ENCODE measurements at regions not wholly inside any gene's neighbourhood (a gene's known extent, or its start where the extent isn't known, plus 50 kb on each side); places are given as distances from the start of the nearest gene placed in this dataset.

DNA sequence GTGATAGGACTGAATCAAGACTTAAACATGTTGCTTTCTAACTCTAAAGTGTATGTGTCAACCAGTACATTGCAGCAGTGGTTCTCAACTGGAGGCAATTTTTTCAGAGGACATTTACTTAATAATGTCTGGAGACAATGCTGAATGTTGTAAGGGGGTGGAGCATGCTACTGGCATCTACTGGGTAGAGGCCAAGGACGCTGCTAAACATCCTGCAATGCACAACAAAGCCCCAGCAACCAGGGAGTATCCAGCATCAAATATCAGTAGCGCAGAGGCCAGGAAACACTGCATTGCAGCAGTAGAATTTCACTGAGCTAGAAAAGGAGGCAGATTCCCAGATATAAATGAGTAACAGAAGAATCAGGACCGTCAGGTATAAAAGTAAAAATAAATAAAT lies 79.8 kb upstream of the GRM7 start:
- no peaks in the 10 kb centered on the region for H3K9me2 ChIP-seq (ENCODE audit: insufficient read depth, low read length)
- H3F3A ChIP-seq (ENCODE audit: insufficient read depth, low read length, poor library complexity, severe bottlenecking), result no peaks in the 10 kb centered on the region
- no peak overlapping the region for H3K4me3 ChIP-seq (ENCODE audit: low read length)
- H3K27ac ChIP-seq (ENCODE audit: low read length), result no peak overlapping the region
- H2AFZ ChIP-seq (ENCODE audit: low read depth, low read length), result no peak overlapping the region
- no peaks in the 10 kb centered on the region for H3K79me2 ChIP-seq (replicated peaks; ENCODE audit: insufficient read depth, low read length)
- TF ChIP-seq RAD21 (conservative IDR thresholded peaks at IDR 0.05) (no peak), TAF1 (IDR thresholded peaks at IDR 0.05; ENCODE audit: low read depth) (no peak), CTCF (IDR thresholded peaks at IDR 0.05; ENCODE audit: poor library complexity, severe bottlenecking) (no peak), EP300 (conservative IDR thresholded peaks at IDR 0.05; ENCODE audit: poor library complexity, severe bottlenecking) (no peak)
- TF ChIP-seq, protein P1, sequence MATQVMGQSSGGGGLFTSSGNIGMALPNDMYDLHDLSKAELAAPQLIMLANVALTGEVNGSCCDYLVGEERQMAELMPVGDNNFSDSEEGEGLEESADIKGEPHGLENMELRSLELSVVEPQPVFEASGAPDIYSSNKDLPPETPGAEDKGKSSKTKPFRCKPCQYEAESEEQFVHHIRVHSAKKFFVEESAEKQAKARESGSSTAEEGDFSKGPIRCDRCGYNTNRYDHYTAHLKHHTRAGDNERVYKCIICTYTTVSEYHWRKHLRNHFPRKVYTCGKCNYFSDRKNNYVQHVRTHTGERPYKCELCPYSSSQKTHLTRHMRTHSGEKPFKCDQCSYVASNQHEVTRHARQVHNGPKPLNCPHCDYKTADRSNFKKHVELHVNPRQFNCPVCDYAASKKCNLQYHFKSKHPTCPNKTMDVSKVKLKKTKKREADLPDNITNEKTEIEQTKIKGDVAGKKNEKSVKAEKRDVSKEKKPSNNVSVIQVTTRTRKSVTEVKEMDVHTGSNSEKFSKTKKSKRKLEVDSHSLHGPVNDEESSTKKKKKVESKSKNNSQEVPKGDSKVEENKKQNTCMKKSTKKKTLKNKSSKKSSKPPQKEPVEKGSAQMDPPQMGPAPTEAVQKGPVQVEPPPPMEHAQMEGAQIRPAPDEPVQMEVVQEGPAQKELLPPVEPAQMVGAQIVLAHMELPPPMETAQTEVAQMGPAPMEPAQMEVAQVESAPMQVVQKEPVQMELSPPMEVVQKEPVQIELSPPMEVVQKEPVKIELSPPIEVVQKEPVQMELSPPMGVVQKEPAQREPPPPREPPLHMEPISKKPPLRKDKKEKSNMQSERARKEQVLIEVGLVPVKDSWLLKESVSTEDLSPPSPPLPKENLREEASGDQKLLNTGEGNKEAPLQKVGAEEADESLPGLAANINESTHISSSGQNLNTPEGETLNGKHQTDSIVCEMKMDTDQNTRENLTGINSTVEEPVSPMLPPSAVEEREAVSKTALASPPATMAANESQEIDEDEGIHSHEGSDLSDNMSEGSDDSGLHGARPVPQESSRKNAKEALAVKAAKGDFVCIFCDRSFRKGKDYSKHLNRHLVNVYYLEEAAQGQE (IDR thresholded peaks at IDR 0.05; ENCODE audit: borderline replicate concordance), result no peak
- H3K9ac ChIP-seq (ENCODE audit: low read length), result no peak overlapping the region
- no peaks in the 10 kb centered on the region for H4K20me1 ChIP-seq (ENCODE audit: insufficient read depth)
- no peaks in the 10 kb centered on the region for H3K36me3 ChIP-seq (ENCODE audit: insufficient read depth, low read length)
- no peak overlapping the region for H3K4me2 ChIP-seq (ENCODE audit: low read length)
- H3K9me3 ChIP-seq (ENCODE audit: low read length), result no peaks in the 10 kb centered on the region
- H3K27me3 ChIP-seq (ENCODE audit: insufficient read depth, low read depth, low read length), result no peaks in the 10 kb centered on the region

GRCh38 chr3:6785726-6786125 lies 75.2 kb upstream of the GRM7 start:
- Histone ChIP-seq H4K20me1 (ENCODE audit: insufficient read depth) (no peaks in the 10 kb centered on the region), H3K4me3 (ENCODE audit: low read length) (no peak overlapping the region), H3K79me2 (replicated peaks; ENCODE audit: insufficient read depth, low read length) (no peaks in the 10 kb centered on the region), H3K9me3 (ENCODE audit: low read length) (no peaks in the 10 kb centered on the region), H3K36me3 (ENCODE audit: insufficient read depth, low read length) (no peaks in the 10 kb centered on the region), H3K9ac (ENCODE audit: low read length) (no peak overlapping the region), H3K27me3 (ENCODE audit: insufficient read depth, low read depth, low read length) (no peaks in the 10 kb centered on the region), H3K9me2 (ENCODE audit: insufficient read depth, low read length) (no peaks in the 10 kb centered on the region), H3K27ac (ENCODE audit: low read length) (no peak overlapping the region), H3F3A (ENCODE audit: insufficient read depth, low read length, poor library complexity, severe bottlenecking) (no peaks in the 10 kb centered on the region), H3K4me2 (ENCODE audit: low read length) (no peak overlapping the region), H2AFZ (ENCODE audit: low read depth, low read length) (no peak overlapping the region)
- TF ChIP-seq, protein P1 (IDR thresholded peaks at IDR 0.05; ENCODE audit: borderline replicate concordance), result no peak
- TF ChIP-seq RAD21 (conservative IDR thresholded peaks at IDR 0.05), result no peak
- no peak for TF ChIP-seq TAF1 (IDR thresholded peaks at IDR 0.05; ENCODE audit: low read depth)
- TF ChIP-seq POLR2AphosphoS5 (IDR thresholded peaks at IDR 0.05), result no peak
- no peak for TF ChIP-seq EZH2 (IDR thresholded peaks at IDR 0.05; ENCODE audit: borderline replicate concordance, insufficient read depth, low read length, poor library complexity, severe bottlenecking)
- no peak for TF ChIP-seq MXI1 (conservative IDR thresholded peaks at IDR 0.05; ENCODE audit: poor library complexity, severe bottlenecking)
- no peak for TF ChIP-seq CTCF (IDR thresholded peaks at IDR 0.05; ENCODE audit: poor library complexity, severe bottlenecking)
- no peak for TF ChIP-seq SMC3 (conservative IDR thresholded peaks at IDR 0.05; ENCODE audit: poor library complexity)
- TF ChIP-seq EP300 (conservative IDR thresholded peaks at IDR 0.05; ENCODE audit: poor library complexity, severe bottlenecking), result no peak
